ENCODE measurements at regions not wholly inside any gene's neighbourhood (a gene's known extent, or its start where the extent isn't known, plus 50 kb on each side); places are given as distances from the start of the nearest gene placed in this dataset.

DNA sequence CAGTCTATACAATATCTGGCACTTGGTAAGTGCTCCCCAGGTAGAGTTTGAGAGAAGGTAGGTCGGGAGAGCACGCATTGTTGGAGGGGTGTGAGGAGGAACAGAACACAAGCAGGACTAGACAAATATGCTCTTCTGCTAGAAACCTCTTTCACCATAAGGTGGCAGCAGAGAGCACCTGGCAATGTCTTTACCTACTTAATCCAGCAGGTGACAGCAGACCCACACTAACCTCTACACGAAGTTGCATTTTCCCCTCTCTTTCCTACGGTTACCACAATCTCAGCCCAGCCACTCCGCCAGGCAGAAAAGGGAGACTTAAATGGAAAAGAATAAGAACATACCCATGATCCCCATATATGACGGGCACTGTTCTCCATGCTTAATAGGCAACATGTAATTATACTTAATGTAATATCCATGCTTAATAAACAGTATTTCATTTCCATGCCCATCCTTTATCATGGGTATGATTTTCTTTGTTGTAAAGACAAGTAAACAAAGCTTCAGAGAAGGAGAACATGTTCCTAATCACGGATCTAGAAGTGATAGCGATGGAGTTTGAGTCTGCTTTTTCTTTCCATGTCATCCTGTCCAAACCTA is 55.1 kb upstream of the CCL2 start:
- Histone ChIP-seq H3K36me3 (replicated peaks; ENCODE audit: low read depth, low read length) (no peaks in the 10 kb centered on the region), H3K9ac (ENCODE audit: low read length) (no peak overlapping the region), H3K4me1 (ENCODE audit: low read length) (peaks cover 16% of the 10 kb centered on the region), H3K27ac (ENCODE audit: low read length) (no peak overlapping the region), H3K9me3 (ENCODE audit: insufficient read depth, low read length) (no peaks in the 10 kb centered on the region), H3K4me3 (ENCODE audit: low read length) (no peak overlapping the region), H3K27me3 (ENCODE audit: low read depth, low read length) (peaks cover 86% of the 10 kb centered on the region), H2AFZ (ENCODE audit: low read depth, low read length) (no peak overlapping the region), H3K4me2 (ENCODE audit: low read length) (no peak overlapping the region), H4K20me1 (ENCODE audit: insufficient read depth, low read length) (no peaks in the 10 kb centered on the region), H3K79me2 (ENCODE audit: low read length) (no peaks in the 10 kb centered on the region)
- TF ChIP-seq, protein P1, sequence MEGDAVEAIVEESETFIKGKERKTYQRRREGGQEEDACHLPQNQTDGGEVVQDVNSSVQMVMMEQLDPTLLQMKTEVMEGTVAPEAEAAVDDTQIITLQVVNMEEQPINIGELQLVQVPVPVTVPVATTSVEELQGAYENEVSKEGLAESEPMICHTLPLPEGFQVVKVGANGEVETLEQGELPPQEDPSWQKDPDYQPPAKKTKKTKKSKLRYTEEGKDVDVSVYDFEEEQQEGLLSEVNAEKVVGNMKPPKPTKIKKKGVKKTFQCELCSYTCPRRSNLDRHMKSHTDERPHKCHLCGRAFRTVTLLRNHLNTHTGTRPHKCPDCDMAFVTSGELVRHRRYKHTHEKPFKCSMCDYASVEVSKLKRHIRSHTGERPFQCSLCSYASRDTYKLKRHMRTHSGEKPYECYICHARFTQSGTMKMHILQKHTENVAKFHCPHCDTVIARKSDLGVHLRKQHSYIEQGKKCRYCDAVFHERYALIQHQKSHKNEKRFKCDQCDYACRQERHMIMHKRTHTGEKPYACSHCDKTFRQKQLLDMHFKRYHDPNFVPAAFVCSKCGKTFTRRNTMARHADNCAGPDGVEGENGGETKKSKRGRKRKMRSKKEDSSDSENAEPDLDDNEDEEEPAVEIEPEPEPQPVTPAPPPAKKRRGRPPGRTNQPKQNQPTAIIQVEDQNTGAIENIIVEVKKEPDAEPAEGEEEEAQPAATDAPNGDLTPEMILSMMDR (IDR thresholded peaks at IDR 0.05; ENCODE audit: low read depth, low read length) = peak; percentile 100
- no peak for TF ChIP-seq EZH2phosphoT487 (IDR thresholded peaks at IDR 0.05; ENCODE audit: low read depth)

DNA sequence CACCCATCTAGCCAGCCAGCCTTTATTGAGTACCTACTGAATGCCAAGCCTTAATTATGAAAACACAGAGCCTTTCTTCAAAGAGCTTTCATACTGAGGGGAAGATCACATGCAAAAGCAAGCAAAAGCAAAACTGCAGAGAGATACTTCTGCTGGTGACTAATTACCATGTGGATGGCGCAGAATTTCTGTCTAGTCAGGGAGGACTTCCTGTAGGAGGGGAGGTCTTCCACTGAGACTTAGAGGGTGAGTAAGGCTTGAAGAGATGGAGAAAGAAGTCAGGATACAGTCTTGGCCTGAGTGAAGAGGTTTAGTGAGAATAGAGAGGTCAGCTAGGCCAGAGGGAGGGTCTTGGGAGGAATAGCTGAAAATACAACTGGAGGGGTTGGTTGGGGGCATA is 53.9 kb upstream of the CCL2 start:
- H3K36me3 ChIP-seq (replicated peaks; ENCODE audit: low read depth, low read length) = no peaks in the 10 kb centered on the region
- H3K4me1 ChIP-seq (ENCODE audit: low read length) = peaks cover 16% of the 10 kb centered on the region
- H3K4me3 ChIP-seq (ENCODE audit: low read length) = no peak overlapping the region
- no peaks in the 10 kb centered on the region for H4K20me1 ChIP-seq (ENCODE audit: insufficient read depth, low read length)
- peaks cover 79% of the 10 kb centered on the region for H3K27me3 ChIP-seq (ENCODE audit: low read depth, low read length)
- no peak for TF ChIP-seq EZH2phosphoT487 (IDR thresholded peaks at IDR 0.05; ENCODE audit: low read depth)
- TF ChIP-seq, protein P1 (IDR thresholded peaks at IDR 0.05; ENCODE audit: low read depth, low read length) = no peak
- H2AFZ ChIP-seq (ENCODE audit: low read depth, low read length) = no peak overlapping the region
- no peaks in the 10 kb centered on the region for H3K9me3 ChIP-seq (ENCODE audit: insufficient read depth, low read length)
- H3K27ac ChIP-seq (ENCODE audit: low read length) = no peak overlapping the region
- no peak overlapping the region for H3K9ac ChIP-seq (ENCODE audit: low read length)
- peak overlapping the region; percentile 6; the same call in 1 of the 2 replicates for H3K4me2 ChIP-seq (ENCODE audit: low read length)
- no peaks in the 10 kb centered on the region for H3K79me2 ChIP-seq (ENCODE audit: low read length)

DNA sequence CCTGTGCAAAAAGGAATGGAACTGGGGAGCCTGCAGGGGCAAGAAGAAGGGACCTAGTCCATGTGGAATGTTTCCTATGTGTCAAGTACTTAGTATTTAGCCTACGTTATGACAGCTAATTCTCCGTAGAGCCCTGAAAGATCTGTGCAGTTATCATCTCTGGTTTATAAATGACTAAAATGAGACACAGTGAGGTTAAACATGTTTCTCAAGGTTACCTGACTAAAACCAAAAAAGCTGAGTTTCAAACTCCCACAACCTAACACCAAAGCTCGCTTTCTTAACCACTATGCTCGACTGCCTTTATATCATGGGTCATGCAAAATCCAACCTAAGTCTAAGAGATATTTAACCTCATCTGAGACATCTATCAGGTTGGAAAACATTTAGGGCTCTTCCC is 53.3 kb upstream of the CCL2 start:
- Histone ChIP-seq H3K36me3 (replicated peaks; ENCODE audit: low read depth, low read length) (no peaks in the 10 kb centered on the region), H3K79me2 (ENCODE audit: low read length) (no peaks in the 10 kb centered on the region), H3K4me3 (ENCODE audit: low read length) (no peak overlapping the region), H2AFZ (ENCODE audit: low read depth, low read length) (no peak overlapping the region), H3K9ac (ENCODE audit: low read length) (no peak overlapping the region), H3K4me1 (ENCODE audit: low read length) (peaks cover 16% of the 10 kb centered on the region), H3K27me3 (ENCODE audit: low read depth, low read length) (peaks cover 76% of the 10 kb centered on the region), H3K27ac (ENCODE audit: low read length) (no peak overlapping the region), H4K20me1 (ENCODE audit: insufficient read depth, low read length) (no peaks in the 10 kb centered on the region), H3K9me3 (ENCODE audit: insufficient read depth, low read length) (no peaks in the 10 kb centered on the region), H3K4me2 (ENCODE audit: low read length) (peak overlapping the region; percentile 6; the same call in 1 of the 2 replicates)
- TF ChIP-seq EZH2phosphoT487 (IDR thresholded peaks at IDR 0.05; ENCODE audit: low read depth) = no peak
- TF ChIP-seq, protein P1 (IDR thresholded peaks at IDR 0.05; ENCODE audit: low read depth, low read length) = no peak

DNA sequence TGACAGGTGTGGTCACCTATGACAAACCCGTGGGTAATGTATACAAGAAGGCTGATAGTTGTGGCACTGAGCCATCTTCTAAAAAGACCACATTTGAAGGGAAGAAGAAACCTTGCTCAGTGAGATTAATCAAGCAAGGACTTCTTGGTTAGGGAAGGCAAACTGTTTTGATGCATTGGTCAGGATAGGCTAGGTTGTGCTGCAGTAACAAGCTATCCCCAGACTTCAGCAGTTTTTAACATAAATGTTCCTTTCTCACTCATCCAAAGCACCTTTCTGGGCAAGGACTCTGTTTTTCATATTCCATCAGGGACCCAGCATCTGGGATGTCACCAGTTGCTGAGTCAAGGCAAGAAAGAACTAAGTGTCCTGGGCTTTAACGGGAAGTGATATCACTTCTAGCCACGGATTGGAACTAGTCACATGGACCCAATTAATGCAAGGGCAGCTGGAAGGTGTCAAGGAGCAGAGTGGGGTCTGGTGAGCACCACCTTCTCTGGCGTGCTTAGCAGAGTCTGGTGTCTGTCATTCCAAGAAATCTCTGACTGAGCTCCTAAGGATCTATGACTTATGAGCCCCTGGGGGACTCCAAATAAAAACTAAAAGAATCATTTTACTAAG is 52.0 kb upstream of the CCL2 start:
- H3K4me1 ChIP-seq (ENCODE audit: low read length) = peaks cover 16% of the 10 kb centered on the region
- H3K4me2 ChIP-seq (ENCODE audit: low read length) = no peak overlapping the region
- no peak overlapping the region for H2AFZ ChIP-seq (ENCODE audit: low read depth, low read length)
- no peaks in the 10 kb centered on the region for H3K36me3 ChIP-seq (replicated peaks; ENCODE audit: low read depth, low read length)
- no peaks in the 10 kb centered on the region for H3K9me3 ChIP-seq (ENCODE audit: insufficient read depth, low read length)
- H3K79me2 ChIP-seq (ENCODE audit: low read length) = no peaks in the 10 kb centered on the region
- no peak overlapping the region for H3K9ac ChIP-seq (ENCODE audit: low read length)
- H4K20me1 ChIP-seq (ENCODE audit: insufficient read depth, low read length) = no peaks in the 10 kb centered on the region
- TF ChIP-seq, protein P1 (IDR thresholded peaks at IDR 0.05; ENCODE audit: low read depth, low read length) = no peak
- no peak for TF ChIP-seq EZH2phosphoT487 (IDR thresholded peaks at IDR 0.05; ENCODE audit: low read depth)
- no peak overlapping the region for H3K27ac ChIP-seq (ENCODE audit: low read length)
- peaks cover 74% of the 10 kb centered on the region for H3K27me3 ChIP-seq (ENCODE audit: low read depth, low read length)
- H3K4me3 ChIP-seq (ENCODE audit: low read length) = no peak overlapping the region

All from OCI-LY3 (cell line).